Uterus (tissue), 2 donors: ENCODE measurements at regions not wholly inside any gene's neighbourhood (a gene's known extent, or its start where the extent isn't known, plus 50 kb on each side); places are given as distances from the start of the nearest gene placed in this dataset.

Source experiments
- POLR2A ChIP-seq, 2 donors: fragments of 450-650 bp; IDR thresholded peaks; one replicate each; pipeline ENCODE4 v1.6.1; 2016; ENCODE audit warnings: antibody characterized with exemption in 2 of 2, mild to moderate bottlenecking in 1 of 2, moderate library complexity in 1 of 2
- TF ChIP-seq, protein P1 (sequence below), 4 experiments: fragments of 200-600 bp in 2 of 4; fragments of 450-650 bp in 2 of 4; sonication (generic) in 2 of 4; IDR thresholded peaks; one replicate each; pipeline ENCODE4 v1.5.1; 2016 to 2019; ENCODE audit warnings: antibody characterized with exemption in 4 of 4, mild to moderate bottlenecking in 2 of 4, moderate library complexity in 1 of 4

DNA sequence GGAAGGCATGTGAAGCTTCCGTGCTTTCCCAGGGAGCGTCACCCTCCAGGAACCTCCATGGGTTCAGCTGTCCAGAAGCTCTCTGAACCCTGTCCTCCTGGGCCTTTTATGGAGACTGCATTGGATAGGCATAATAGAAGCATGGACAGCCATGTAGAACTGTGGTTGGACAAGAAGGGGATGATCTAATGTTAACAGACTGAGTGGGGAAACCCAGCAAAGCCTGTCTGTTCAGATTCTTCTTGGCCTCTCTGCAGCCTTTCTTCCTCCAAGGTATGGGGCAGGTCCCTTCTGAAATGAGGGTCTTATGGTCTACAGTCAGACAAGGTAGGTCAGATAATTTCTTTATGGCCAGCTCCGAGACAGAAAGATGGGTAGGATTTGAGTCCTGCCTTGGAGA, 59.1 kb upstream of the CTNNA1 start:
- TF ChIP-seq, protein P1, sequence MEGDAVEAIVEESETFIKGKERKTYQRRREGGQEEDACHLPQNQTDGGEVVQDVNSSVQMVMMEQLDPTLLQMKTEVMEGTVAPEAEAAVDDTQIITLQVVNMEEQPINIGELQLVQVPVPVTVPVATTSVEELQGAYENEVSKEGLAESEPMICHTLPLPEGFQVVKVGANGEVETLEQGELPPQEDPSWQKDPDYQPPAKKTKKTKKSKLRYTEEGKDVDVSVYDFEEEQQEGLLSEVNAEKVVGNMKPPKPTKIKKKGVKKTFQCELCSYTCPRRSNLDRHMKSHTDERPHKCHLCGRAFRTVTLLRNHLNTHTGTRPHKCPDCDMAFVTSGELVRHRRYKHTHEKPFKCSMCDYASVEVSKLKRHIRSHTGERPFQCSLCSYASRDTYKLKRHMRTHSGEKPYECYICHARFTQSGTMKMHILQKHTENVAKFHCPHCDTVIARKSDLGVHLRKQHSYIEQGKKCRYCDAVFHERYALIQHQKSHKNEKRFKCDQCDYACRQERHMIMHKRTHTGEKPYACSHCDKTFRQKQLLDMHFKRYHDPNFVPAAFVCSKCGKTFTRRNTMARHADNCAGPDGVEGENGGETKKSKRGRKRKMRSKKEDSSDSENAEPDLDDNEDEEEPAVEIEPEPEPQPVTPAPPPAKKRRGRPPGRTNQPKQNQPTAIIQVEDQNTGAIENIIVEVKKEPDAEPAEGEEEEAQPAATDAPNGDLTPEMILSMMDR (IDR thresholded peaks at IDR 0.05) = no peak
- no peak for TF ChIP-seq POLR2A (IDR thresholded peaks at IDR 0.05)
